NK-92 treated with Interleukin-12 subunit alpha and Interleukin-12 subunit beta, amount 100 ng/mL, for 24 hours (cell line): ENCODE measurements at regions not wholly inside any gene's neighbourhood (a gene's known extent, or its start where the extent isn't known, plus 50 kb on each side); places are given as distances from the start of the nearest gene placed in this dataset.
"Not testable (repeated sequence)": the region's sequence is repeated elsewhere in the genome, so short reads cannot be mapped to it uniquely, and the experiment has no call there.

Source experiments
- DNase-seq: peaks from one replicate; lab custom pipeline; 2025; lab: John Stamatoyannopoulos, UW

DNA sequence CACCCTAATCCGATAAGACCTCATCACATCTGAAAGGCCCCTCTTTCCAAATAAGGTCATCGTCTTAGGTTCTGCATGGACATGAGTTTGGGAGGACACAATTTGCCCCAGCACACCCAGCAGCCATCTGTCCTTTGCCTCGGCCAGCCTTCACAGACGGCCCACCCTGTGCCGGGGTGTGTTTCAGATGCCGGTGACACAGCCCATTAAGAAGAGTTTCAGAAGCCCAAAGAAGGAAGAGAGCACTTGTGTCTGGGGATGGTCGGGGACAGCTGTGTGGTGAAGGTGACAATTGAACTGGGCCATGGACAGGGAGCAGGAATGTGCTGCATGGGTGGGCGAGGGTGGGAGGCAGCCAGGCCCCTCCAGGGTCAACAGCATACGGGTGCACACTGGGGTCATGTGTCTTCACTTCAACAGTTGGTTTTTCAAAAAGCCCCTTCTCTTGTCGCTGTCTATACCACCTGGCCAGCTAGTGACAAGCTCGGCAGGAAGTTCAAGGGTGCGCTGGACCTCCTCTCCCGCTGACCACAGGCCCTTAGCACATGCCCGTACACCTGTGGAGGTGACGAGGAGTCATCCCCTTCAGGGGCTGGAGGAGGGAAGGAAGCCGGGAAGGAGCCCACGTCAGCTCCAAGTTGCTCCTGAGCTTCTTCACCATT lies 183.1 kb downstream of the C16orf95 start:
- no peak for DNase-seq

DNA sequence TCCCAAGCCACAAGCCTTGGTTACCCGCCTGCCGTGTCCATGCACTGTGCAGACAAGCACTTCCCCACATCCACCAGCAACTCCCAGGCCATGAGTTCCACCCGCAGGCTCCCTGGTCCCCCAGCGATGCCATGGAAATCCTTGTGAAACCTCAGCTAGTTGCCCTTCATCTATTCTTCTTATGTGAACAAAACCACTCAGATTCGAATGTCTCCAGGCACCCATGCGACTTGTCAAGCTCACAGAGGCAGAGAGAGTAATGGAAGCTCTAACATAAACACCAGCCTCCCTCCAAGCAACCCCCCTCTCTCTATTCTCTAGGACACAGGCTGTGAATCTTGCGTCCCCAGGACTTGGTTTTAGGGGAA lies 182.6 kb downstream of the C16orf95 start:
- DNase-seq, result no peak

GRCh38 chr16:87135246-87136030 lies 181.8 kb downstream of the C16orf95 start:
- DNase-seq, result no peak

GRCh38 chr16:87138316-87138715 lies 178.9 kb downstream of the C16orf95 start:
- no peak for DNase-seq

- no peak for DNase-seq
These were observed 178.4 kb downstream of the C16orf95 start for GRCh38 chr16:87138738-87139267.

DNA sequence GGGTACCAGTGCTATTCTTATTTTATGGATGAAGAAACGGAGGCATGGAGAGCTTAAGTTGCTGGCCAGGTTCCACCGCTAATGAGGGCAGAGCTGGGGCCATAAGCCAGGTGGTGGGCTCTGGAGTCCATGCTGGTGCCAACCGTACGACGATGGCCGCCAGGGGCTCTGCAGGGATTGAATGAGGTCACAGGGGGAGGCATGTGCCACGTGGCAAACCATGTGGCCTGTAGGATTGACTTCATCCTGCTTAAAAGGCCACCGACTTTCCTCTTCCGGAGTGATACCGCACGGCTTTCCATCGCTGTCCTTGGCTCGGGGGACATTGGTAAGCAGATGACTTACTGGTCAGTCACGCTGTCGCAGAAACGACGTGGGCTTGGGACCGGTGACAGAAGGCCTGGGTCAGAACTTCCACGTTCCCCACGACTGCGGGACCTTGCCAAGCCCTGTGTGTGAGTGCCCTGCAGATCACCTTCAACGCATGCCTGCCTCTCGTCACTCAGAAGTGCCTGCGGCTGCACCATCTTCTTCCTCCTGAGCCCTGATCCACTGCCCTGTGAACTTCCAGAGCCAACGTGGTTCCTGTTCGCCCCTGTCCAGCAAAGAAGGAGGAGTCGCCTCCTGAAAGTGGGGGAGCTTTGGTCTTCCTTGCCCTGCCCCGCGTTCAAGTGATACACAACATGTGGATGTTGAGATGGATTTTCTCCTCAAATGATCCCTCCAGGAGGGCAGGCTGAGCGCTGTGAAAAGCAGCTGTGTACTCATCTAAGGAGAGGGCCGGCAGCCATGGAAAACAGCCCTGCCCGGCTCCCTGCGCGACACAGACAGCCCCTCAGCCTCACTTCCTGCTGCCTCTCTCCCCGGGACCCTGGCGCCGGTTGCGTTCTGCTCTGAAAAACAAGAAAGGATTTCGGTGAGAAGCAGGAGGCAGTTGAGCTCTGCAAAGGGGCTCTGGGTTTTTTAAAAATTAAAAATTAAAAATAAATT lies 176.7 kb downstream of the C16orf95 start:
- no peak for DNase-seq

DNA sequence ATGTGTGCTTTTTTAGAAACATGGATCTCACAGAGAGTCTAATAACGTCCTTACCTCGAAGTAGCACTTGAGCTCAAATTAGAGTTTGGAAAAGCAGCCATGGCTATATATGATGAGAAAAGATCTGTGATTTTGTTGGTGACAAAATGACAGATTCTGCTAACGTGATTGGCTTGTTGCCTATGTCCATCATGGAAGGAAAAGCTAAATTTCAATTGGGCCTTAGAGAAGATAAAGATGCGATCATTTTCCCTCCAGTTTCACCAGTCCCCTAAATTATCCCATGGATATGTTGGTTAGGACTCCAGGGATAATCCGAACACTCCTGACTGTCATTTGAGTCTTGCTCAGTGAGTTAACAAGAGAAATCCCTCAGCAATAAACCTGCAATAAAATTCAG lies 175.8 kb downstream of the C16orf95 start:
- no peak for DNase-seq

- DNase-seq, result no peak
These were observed 173.5 kb downstream of the C16orf95 start for GRCh38 chr16:87143661-87144121.

GRCh38 chr16:87144232-87144631 lies 173.0 kb downstream of the C16orf95 start:
- no peak for DNase-seq

- DNase-seq, result peak; percentile 53
These were observed 171.7 kb downstream of the C16orf95 start for GRCh38 chr16:87145181-87146176.

- DNase-seq, result no peak
These were observed 170.5 kb downstream of the C16orf95 start for GRCh38 chr16:87146676-87147075.

GRCh38 chr16:87149051-87149450 lies 168.1 kb downstream of the C16orf95 start:
- DNase-seq, result no peak

DNA sequence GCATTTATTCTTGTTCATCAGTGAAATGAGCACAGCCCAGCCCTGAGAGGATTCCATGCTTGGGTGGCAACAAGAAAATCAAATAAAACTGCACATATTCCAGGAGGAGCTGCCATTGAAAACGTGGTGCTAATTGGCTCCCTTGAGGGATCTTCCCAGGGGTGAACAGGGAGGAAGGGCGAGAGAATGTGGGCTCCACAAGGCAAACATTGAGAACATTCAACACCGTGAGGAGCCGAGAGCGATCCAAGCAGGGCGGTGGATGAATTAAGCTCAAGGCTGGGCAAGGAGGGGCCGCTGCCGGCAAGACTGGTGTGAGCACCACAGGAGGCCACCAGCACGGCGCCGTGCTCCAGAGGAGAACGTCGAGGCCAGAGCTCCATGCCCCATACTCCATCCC lies 166.9 kb downstream of the C16orf95 start:
- DNase-seq, result no peak

DNA sequence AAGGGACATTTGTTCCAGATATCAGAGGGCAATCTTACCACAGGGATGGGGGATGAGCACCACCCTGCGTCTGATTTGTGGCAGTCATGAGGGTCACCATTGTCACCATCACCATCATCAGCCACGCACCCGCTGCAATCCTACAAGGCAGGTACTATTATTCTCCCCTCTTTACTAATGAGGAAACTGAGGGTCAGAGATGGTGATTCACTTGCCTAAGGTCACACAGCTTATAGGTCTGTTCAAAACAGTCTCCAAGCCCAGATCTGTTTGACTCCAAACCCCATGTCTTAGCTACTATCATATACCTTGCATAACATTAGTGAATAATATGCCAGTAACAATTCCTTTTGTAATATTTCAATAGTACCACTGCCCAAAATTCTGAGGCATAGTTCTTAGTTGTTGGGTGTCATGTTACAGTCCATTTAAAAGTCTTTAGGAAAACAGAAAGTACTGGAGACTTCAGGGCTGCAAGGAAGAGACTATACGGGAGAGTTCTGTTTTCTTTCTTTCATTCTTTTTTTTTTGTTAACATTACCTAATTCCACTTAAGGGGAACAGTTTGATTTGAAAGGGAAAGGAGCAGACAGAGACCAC lies 166.4 kb downstream of the C16orf95 start:
- no peak for DNase-seq

GRCh38 chr16:87152221-87152755 lies 164.9 kb downstream of the C16orf95 start:
- DNase-seq, result no peak

DNA sequence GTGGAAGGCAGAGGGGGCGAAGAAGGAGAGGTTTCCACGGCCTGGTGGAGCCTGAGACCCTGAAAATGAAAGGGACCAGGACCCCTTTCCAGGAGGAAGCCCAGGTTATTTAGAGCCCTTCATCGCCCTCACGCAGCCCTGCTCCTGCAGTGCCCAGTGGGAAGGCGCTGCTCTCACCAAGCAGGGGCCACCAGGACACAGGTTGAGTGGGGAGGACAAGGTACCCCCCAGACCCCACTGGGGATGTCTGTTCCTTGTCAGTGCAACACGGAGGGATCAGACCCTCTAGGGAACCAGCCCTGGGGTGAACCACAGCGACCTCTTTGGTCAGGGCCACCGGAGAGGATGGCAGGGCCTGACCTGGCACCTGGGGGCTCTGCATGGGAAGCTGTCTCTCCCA lies 163.9 kb downstream of the C16orf95 start:
- no peak for DNase-seq

GRCh38 chr16:87155315-87155714 lies 161.9 kb downstream of the C16orf95 start:
- not testable (repeated sequence) for DNase-seq

- no peak for DNase-seq
These were observed 161.0 kb downstream of the C16orf95 start for GRCh38 chr16:87156195-87156594.

DNA sequence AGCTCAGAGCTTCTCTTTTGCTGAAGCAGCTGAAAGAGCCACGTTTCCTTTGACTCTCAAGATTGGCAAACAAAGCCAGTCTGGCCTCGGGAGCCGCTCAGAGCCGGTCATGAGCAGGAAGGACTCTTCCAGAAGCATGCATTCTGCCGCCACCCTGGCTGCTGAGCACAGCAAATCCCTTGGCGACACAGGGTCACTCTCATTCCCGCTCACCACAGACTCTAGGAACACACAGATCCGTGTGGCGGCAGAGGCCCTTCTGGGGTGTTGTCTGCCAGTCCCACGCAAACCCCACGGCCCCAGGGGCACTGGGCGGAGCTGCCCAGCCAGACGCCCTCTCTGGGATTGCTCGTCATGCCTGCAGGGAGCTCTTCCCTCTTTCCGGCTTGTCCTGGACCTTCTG lies 157.0 kb downstream of the C16orf95 start:
- DNase-seq, result no peak

DNA sequence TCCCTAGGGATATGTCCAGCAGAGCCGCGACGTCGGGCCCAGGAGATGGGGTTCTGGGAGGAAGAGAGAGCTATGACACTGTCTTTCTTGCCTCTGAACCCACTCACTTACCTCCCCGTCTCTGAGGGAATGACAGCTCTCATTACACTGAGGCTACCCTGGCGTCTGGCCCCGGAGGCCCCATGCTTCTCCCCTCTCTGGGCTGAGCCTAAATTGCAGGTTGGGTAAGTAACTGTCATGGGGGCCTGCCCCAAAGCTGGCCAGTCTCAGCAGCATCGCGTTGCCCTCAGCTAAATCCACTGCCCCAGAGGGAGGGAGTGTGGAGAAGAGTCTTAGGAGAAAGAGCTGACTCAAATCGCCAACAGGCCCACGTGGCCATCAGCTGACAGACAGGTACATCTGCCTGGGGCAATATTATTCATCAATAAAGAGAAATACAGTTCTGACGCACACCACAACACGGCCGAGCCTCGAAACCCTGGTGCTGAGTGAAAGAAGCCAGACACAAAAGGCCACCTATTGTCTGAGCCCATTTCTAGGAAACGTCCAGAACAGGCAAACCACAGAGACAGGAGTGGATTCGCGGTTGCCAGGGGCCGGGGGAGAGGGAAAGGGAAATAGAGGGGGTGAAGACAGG lies 156.4 kb downstream of the C16orf95 start:
- no peak for DNase-seq
